Calu3 (cell line): ENCODE measurements at regions not wholly inside any gene's neighbourhood (a gene's known extent, or its start where the extent isn't known, plus 50 kb on each side); places are given as distances from the start of the nearest gene placed in this dataset.

Experiments
- BruUV-seq: library from RNA; stranded (reverse); fragments of 400-500 nt; replicated peaks from 2 replicates; lab custom pipeline; 2021; lab: Mats Ljungman, UMichigan
- CTCF ChIA-PET: fragments of 300-600 bp; sonication (Branson Sonifier 250); formaldehyde crosslinking; loops from one replicate; lab custom pipeline; 2022; ENCODE audit warnings: antibody characterized with exemption; lab: Charles Lee
- DNase-seq: peaks from one replicate; pipeline ENCODE4 v3.0.0; 2022
- H3K27ac Mint-ChIP-seq: one replicate; pipeline ENCODE4 v1.8.0; 2022; ENCODE audit warnings: mixed read lengths; ENCODE audit not compliant: unreplicated experiment
- H3K27me3 Mint-ChIP-seq: one replicate; pipeline ENCODE4 v1.8.0; 2022; ENCODE audit warnings: mixed read lengths; ENCODE audit not compliant: unreplicated experiment
- H3K36me3 Mint-ChIP-seq: one replicate; pipeline ENCODE4 v1.8.0; 2022; ENCODE audit warnings: mild to moderate bottlenecking, moderate library complexity, mixed read lengths; ENCODE audit not compliant: insufficient read depth, unreplicated experiment
- H3K4me1 Mint-ChIP-seq: one replicate; pipeline ENCODE4 v1.8.0; 2022; ENCODE audit warnings: mild to moderate bottlenecking, low read depth, mixed read lengths; ENCODE audit not compliant: unreplicated experiment
- H3K4me3 Mint-ChIP-seq: one replicate; pipeline ENCODE4 v1.8.0; 2022; ENCODE audit warnings: mild to moderate bottlenecking, low read depth, moderate library complexity, mixed read lengths; ENCODE audit not compliant: unreplicated experiment
- H3K9me3 Mint-ChIP-seq: one replicate; pipeline ENCODE4 v1.8.0; 2022; ENCODE audit warnings: low read depth, mixed read lengths; ENCODE audit not compliant: unreplicated experiment
- CTCF ChIP-seq: fragments of 200-600 bp; IDR thresholded peaks from one replicate; pipeline ENCODE4 v1.8.0; 2022; ENCODE audit warnings: antibody characterized with exemption; ENCODE audit not compliant: unreplicated experiment
- intact Hi-C: fragments of 100-400 bp; cut with micrococcal nuclease; formaldehyde crosslinking; loops from one replicate; pipeline ENCODE4 v1.10.0; 2022; ENCODE audit not compliant: unreplicated experiment

GRCh38 chr3:88816445-88816844 lies 291.0 kb upstream of the EPHA3 start:
- Mint-ChIP-seq H3K9me3 (no peaks in the 10 kb centered on the region), H3K4me1 (peaks cover under 1% of the 10 kb centered on the region), H3K27me3 (no peaks in the 10 kb centered on the region), H3K27ac (no peak overlapping the region), H3K36me3 (no peaks in the 10 kb centered on the region), H3K4me3 (no peak overlapping the region)
- TF ChIP-seq CTCF, result no peak
- intact Hi-C loops, result no loop called here
- DNase-seq, result no peak
- no TSS peak for BruUV-seq
- CTCF ChIA-PET, result no interaction called here

GRCh38 chr3:88824666-88825564 lies 282.5 kb upstream of the EPHA3 start:
- DNase-seq, result no peak
- BruUV-seq, result no TSS peak
- H3K27ac Mint-ChIP-seq, result no peak overlapping the region
- TF ChIP-seq CTCF, result no peak
- H3K4me1 Mint-ChIP-seq, result no peaks in the 10 kb centered on the region
- intact Hi-C loops, result no loop called here
- no peaks in the 10 kb centered on the region for H3K27me3 Mint-ChIP-seq
- H3K36me3 Mint-ChIP-seq, result no peaks in the 10 kb centered on the region
- CTCF ChIA-PET, result no interaction called here
- H3K9me3 Mint-ChIP-seq, result no peaks in the 10 kb centered on the region
- no peak overlapping the region for H3K4me3 Mint-ChIP-seq

GRCh38 chr3:88828466-88828865 lies 279.0 kb upstream of the EPHA3 start:
- no peaks in the 10 kb centered on the region for H3K9me3 Mint-ChIP-seq
- intact Hi-C loops, result no loop called here
- no peak overlapping the region for H3K4me3 Mint-ChIP-seq
- TF ChIP-seq CTCF, result no peak
- CTCF ChIA-PET, result no interaction called here
- no peaks in the 10 kb centered on the region for H3K27me3 Mint-ChIP-seq
- no TSS peak for BruUV-seq
- DNase-seq, result no peak
- no peaks in the 10 kb centered on the region for H3K4me1 Mint-ChIP-seq
- no peaks in the 10 kb centered on the region for H3K36me3 Mint-ChIP-seq
- H3K27ac Mint-ChIP-seq, result no peak overlapping the region

GRCh38 chr3:88852606-88853005 lies 254.8 kb upstream of the EPHA3 start:
- Mint-ChIP-seq H3K36me3 (no peaks in the 10 kb centered on the region), H3K4me3 (no peak overlapping the region), H3K27me3 (no peaks in the 10 kb centered on the region), H3K4me1 (no peaks in the 10 kb centered on the region), H3K9me3 (no peaks in the 10 kb centered on the region), H3K27ac (no peak overlapping the region)
- CTCF ChIA-PET, result no interaction called here
- intact Hi-C loops, result no loop called here
- TF ChIP-seq CTCF, result no peak
- DNase-seq, result no peak
- no TSS peak for BruUV-seq
